Stomach (tissue), 4 donors: ENCODE measurements at regions not wholly inside any gene's neighbourhood (a gene's known extent, or its start where the extent isn't known, plus 50 kb on each side); places are given as distances from the start of the nearest gene placed in this dataset.

Source experiments
- POLR2A ChIP-seq, 4 donors: fragments of 450-650 bp; IDR thresholded peaks; one replicate each; pipeline ENCODE4 v1.6.1; 2016; ENCODE audit warnings: antibody characterized with exemption in 4 of 4, control low read depth in 2 of 4, mild to moderate bottlenecking in 1 of 4, moderate library complexity in 1 of 4
- POLR2AphosphoS5 ChIP-seq, 3 donors: sonication (generic); formaldehyde crosslinking; IDR thresholded peaks; one replicate each; pipeline ENCODE4 v1.6.1; 2016; ENCODE audit warnings: antibody characterized with exemption in 3 of 3
- TF ChIP-seq, protein P1 (sequence below), 7 experiments: fragments of 450-650 bp in 4 of 7; fragments of 200-600 bp in 3 of 7; sonication (generic) in 3 of 7; IDR thresholded peaks; one replicate each; pipeline ENCODE4 v1.5.1; 2016 to 2019; ENCODE audit warnings: antibody characterized with exemption in 7 of 7, control low read depth in 2 of 7, mild to moderate bottlenecking in 1 of 7

DNA sequence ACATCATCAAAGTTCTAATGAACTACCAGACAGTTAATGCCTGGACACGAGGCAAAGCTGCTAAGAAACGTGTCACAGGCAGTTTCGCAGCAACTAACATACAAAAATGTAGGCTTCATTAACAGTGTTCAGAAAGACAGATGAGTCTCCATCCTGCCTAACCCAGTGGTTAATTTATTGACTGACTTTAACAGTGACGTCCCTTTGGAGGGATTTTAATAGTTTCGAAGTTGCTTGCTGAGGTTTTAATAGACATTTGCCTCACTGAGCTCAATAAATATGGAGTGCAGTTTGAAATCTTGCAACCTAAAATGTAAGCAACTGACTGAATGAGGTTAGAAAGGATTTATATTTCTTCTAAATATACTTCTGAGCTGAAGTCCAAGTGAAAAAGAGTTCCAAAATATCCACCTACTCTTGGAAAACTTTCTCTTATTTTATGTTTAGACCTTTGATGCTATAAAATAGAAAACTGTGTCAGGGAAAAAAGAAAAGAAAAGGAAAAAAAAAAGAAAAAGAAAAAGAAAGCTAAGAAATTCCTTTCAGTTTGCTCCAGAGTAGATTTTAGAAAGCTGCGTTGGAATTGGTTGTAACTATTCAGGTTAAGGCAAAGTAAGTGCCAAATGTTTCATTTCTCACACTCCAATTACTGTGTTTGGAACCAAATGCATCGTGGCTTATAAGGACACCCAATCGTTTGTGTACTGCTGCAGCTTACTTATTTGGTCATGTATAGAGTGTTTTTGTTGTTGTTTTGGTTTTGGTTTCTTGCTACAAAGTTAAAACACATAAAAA is 2016.6 kb downstream of the MAT2B start:
- TF ChIP-seq, protein P1, sequence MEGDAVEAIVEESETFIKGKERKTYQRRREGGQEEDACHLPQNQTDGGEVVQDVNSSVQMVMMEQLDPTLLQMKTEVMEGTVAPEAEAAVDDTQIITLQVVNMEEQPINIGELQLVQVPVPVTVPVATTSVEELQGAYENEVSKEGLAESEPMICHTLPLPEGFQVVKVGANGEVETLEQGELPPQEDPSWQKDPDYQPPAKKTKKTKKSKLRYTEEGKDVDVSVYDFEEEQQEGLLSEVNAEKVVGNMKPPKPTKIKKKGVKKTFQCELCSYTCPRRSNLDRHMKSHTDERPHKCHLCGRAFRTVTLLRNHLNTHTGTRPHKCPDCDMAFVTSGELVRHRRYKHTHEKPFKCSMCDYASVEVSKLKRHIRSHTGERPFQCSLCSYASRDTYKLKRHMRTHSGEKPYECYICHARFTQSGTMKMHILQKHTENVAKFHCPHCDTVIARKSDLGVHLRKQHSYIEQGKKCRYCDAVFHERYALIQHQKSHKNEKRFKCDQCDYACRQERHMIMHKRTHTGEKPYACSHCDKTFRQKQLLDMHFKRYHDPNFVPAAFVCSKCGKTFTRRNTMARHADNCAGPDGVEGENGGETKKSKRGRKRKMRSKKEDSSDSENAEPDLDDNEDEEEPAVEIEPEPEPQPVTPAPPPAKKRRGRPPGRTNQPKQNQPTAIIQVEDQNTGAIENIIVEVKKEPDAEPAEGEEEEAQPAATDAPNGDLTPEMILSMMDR (IDR thresholded peaks at IDR 0.05): no peak
- TF ChIP-seq POLR2A (IDR thresholded peaks at IDR 0.05) (no peak), POLR2AphosphoS5 (IDR thresholded peaks at IDR 0.05) (no peak)
